ENCODE measurements at regions not wholly inside any gene's neighbourhood (a gene's known extent, or its start where the extent isn't known, plus 50 kb on each side); places are given as distances from the start of the nearest gene placed in this dataset.

DNA sequence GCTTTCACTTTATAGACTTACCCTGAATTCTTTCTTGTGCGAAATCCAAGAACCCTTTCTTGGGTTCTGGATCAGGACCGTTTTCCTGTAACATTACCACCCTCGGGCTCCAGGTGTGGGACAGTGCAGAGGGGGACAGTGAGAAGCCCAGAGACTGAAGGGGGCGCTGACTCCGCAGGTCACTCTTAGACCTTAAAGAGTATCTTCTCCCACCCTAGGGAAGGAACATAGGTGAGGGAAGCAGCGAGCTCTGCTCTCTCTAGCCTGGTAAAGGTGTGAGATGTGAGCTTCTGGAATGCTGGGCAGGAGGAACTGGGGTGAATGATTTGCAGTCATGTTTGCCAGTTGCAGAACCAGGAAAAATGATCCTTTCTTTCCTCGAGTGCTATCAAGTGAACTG is 80.8 kb upstream of the ZNF507 start:
- Histone ChIP-seq H3K4me1 (no peaks in the 10 kb centered on the region), H3K27me3 (ENCODE audit: low read depth) (no peaks in the 10 kb centered on the region), H3K27ac (no peak overlapping the region), H3K4me3 (no peak overlapping the region), H3K36me3 (no peaks in the 10 kb centered on the region), H3K9me3 (no peaks in the 10 kb centered on the region)
- intact Hi-C loops (cut with DNase I), result no loop called here
- no peak for DNase-seq
- TF ChIP-seq, protein P1, sequence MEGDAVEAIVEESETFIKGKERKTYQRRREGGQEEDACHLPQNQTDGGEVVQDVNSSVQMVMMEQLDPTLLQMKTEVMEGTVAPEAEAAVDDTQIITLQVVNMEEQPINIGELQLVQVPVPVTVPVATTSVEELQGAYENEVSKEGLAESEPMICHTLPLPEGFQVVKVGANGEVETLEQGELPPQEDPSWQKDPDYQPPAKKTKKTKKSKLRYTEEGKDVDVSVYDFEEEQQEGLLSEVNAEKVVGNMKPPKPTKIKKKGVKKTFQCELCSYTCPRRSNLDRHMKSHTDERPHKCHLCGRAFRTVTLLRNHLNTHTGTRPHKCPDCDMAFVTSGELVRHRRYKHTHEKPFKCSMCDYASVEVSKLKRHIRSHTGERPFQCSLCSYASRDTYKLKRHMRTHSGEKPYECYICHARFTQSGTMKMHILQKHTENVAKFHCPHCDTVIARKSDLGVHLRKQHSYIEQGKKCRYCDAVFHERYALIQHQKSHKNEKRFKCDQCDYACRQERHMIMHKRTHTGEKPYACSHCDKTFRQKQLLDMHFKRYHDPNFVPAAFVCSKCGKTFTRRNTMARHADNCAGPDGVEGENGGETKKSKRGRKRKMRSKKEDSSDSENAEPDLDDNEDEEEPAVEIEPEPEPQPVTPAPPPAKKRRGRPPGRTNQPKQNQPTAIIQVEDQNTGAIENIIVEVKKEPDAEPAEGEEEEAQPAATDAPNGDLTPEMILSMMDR (IDR thresholded peaks at IDR 0.05), result no peak
- ATAC-seq, result no peak

DNA sequence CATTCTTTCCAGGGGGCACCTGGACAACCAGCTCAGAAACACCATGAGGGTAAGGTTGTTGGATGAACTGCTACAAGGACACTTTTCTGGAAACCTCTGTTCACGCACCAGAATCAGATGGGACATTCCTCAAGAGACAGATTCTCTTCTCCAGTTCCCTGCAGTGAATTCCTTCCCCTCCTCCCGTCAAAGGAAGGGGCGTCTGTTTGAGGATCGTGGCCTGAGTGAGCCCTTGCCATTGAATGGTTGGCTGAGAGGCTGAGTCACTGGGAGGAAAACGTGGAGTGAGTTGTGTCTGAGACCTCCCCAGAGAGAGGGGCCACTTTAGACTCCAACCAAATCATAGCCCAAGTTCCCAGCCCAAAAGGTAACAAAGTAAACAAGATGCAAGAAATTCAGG is 79.4 kb upstream of the ZNF507 start:
- H3K4me3 ChIP-seq, result no peak overlapping the region
- no peaks in the 10 kb centered on the region for H3K27me3 ChIP-seq (ENCODE audit: low read depth)
- H3K27ac ChIP-seq, result no peak overlapping the region
- intact Hi-C loops (cut with DNase I), result no loop called here
- H3K36me3 ChIP-seq, result no peaks in the 10 kb centered on the region
- DNase-seq (no peak), ATAC-seq (no peak)
- TF ChIP-seq, protein P1 (IDR thresholded peaks at IDR 0.05), result no peak
- no peaks in the 10 kb centered on the region for H3K9me3 ChIP-seq
- no peaks in the 10 kb centered on the region for H3K4me1 ChIP-seq

DNA sequence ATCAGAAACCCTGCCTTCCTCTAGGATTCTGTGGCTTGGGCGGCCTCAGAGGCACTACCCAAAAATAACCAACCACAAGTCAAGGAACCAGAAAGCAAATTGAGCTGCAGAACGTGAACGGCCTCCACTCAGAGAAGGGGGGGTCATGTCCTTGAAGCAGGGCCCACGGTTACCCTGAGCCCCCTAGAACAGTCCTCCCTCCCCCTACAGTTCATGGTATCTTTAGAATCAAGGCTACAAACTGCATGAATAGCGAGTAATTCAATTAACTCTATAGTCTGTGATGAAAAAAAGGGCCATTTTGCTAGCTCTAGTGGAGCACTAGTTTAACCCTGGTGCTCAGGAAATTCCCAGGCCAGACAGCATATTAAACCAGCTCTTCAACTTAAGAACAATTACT is 79.0 kb upstream of the ZNF507 start:
- intact Hi-C loops (cut with DNase I), result no loop called here
- Histone ChIP-seq H3K9me3 (no peaks in the 10 kb centered on the region), H3K27me3 (ENCODE audit: low read depth) (no peaks in the 10 kb centered on the region), H3K27ac (no peak overlapping the region), H3K36me3 (no peaks in the 10 kb centered on the region), H3K4me1 (no peaks in the 10 kb centered on the region), H3K4me3 (no peak overlapping the region)
- TF ChIP-seq, protein P1 (IDR thresholded peaks at IDR 0.05), result no peak
- ATAC-seq (no peak), DNase-seq (no peak)

DNA sequence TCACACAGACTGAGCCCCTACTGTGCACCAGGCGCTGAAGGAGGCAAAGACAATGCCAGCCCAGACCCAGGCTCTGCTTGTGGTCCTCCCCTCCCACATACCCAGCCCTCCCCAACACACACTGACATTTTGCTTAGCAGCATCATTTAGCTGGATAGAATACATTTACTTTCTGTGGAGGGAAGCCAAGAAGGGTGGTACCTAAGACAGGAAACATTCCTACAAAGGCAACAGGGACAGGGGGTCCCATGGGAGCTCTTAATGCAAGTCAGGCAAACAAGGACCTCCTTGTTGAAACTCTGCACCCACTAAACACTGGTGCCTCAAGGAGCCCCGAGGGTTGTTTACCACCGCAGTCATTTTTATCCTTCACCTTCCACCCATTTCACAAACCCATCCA is 77.0 kb upstream of the ZNF507 start:
- Histone ChIP-seq H3K27me3 (ENCODE audit: low read depth) (no peaks in the 10 kb centered on the region), H3K27ac (no peak overlapping the region), H3K9me3 (no peaks in the 10 kb centered on the region), H3K4me1 (no peaks in the 10 kb centered on the region), H3K4me3 (no peak overlapping the region), H3K36me3 (no peaks in the 10 kb centered on the region)
- TF ChIP-seq, protein P1 (IDR thresholded peaks at IDR 0.05), result no peak
- intact Hi-C loops (cut with DNase I), result no loop called here
- DNase-seq (no peak), ATAC-seq (no peak)

DNA sequence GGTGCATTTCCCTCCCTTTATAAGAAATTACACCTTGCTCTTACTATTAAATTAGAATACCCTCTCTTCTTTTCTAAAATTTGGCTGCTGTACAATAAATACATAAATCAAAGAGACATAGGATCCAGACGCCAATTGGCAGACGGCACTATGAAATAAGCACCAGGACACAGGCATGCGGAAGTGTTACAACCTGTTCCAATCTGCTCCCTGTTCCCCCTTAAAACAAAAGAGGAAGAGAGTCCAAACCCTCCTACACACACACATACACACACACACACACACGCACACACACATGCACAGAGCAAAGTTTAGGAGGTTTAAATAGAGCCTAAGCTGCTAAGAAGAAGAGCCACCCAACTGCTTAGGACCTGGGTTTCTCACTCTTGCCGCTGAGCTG is 75.6 kb upstream of the ZNF507 start:
- no peaks in the 10 kb centered on the region for H3K27me3 ChIP-seq (ENCODE audit: low read depth)

More for the DNA sequence above, 75.6 kb upstream of the ZNF507 start:
- Histone ChIP-seq H3K9me3 (no peaks in the 10 kb centered on the region), H3K36me3 (no peaks in the 10 kb centered on the region), H3K4me3 (no peak overlapping the region), H3K27ac (no peak overlapping the region), H3K4me1 (no peaks in the 10 kb centered on the region)
- ATAC-seq (no peak), DNase-seq (no peak)
- TF ChIP-seq, protein P1 (IDR thresholded peaks at IDR 0.05), result no peak
- intact Hi-C loops (cut with DNase I), result no loop called here

Data from lower lobe of right lung (tissue), 2 donors.